ENCODE measurements at regions not wholly inside any gene's neighbourhood (a gene's known extent, or its start where the extent isn't known, plus 50 kb on each side); places are given as distances from the start of the nearest gene placed in this dataset.

DNA sequence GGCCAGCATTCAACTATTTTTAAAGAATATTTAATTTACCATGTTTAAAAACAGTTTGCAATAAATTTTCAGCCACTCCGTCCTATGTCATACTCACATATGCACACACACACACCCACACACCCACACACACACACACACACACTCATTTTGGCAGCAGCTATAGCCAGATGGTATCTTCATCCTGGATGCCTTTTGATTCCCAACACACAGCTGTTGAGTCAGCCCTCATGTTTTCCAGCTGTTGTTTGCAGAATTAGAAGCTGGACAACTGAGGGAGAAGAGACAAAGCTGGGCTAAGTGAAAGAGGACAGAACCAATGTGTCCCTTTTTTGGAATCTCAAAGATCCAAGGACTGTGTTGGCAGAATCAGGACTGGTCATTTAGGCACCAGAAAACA is 80.0 kb upstream of the EGLN3 start:
- ChIA-PET POLR2A (no interaction called here), CTCF (no interaction called here)
- no peaks in the 10 kb centered on the region for H3K4me1 ChIP-seq (ENCODE audit: control insufficient read depth in 2 of 2, insufficient read depth in 2 of 2, low read length in 2 of 2)
- no peaks in the 10 kb centered on the region for H3K9me3 Mint-ChIP-seq
- H3K4me1 Mint-ChIP-seq: peaks cover 0 to 16% (median 0%) of the 10 kb centered on the region in 7 donors
- no peak overlapping the region for H3K27ac ChIP-seq (ENCODE audit: low read depth, low read length)
- ATAC-seq (no peak), DNase-seq (no peak)
- no peaks in the 10 kb centered on the region for H3K9me3 ChIP-seq (ENCODE audit: control insufficient read depth in 2 of 3, low read length in 3 of 3)
- no peaks in the 10 kb centered on the region for H3K36me3 ChIP-seq (ENCODE audit: control insufficient read depth in 2 of 3, insufficient read depth in 3 of 3, low read length in 3 of 3)
- peaks cover 0 to 12% (median 0%) of the 10 kb centered on the region in 5 donors for H3K27me3 Mint-ChIP-seq
- intact Hi-C loops (cut with micrococcal nuclease): no loop called here
- H3K4me3 Mint-ChIP-seq: no peak overlapping the region
- H3K27me3 ChIP-seq (ENCODE audit: control insufficient read depth in 2 of 2, insufficient read depth in 2 of 2, low read length in 2 of 2): no peaks in the 10 kb centered on the region
- H3K36me3 Mint-ChIP-seq: peaks cover 0 to 17% (median 0%) of the 10 kb centered on the region in 5 donors
- H3K27ac Mint-ChIP-seq: no peak overlapping the region
- no peak overlapping the region for H3K4me3 ChIP-seq (ENCODE audit: low read length)

DNA sequence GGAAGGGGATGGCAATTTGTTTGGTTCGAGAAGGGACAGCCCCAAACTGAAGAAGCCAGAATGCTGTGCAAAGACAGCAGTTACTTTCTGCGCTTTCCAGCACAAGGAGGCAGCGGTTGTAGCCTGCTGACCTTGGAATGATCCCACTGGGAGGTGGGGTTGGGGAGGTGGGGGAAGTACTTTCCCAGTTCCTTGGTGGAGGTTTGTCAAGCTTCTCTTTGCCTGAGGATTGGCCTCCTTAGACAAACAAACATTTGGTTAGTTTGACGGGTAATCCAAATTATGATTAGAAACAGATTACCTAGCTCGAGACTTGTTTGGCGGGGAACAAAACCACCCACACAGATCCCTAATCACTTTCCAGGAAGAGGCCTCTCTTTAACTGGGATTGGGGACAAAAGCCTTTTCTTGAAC is 79.1 kb upstream of the EGLN3 start:
- H3K4me1 ChIP-seq (ENCODE audit: control insufficient read depth in 2 of 2, insufficient read depth in 2 of 2, low read length in 2 of 2): no peaks in the 10 kb centered on the region
- no peaks in the 10 kb centered on the region for H3K27me3 ChIP-seq (ENCODE audit: control insufficient read depth in 2 of 2, insufficient read depth in 2 of 2, low read length in 2 of 2)
- H3K27ac ChIP-seq (ENCODE audit: low read depth, low read length): no peak overlapping the region
- CTCF ChIA-PET: no interaction called here
- intact Hi-C loops (cut with micrococcal nuclease): no loop called here
- Mint-ChIP-seq H3K4me1 (peaks cover 0 to 14% (median 0%) of the 10 kb centered on the region in 7 donors), H3K9me3 (no peaks in the 10 kb centered on the region), H3K27ac (no peak overlapping the region), H3K4me3 (no peak overlapping the region), H3K36me3 (peaks cover 0 to 18% (median 0%) of the 10 kb centered on the region in 5 donors), H3K27me3 (peaks cover 0 to 12% (median 0%) of the 10 kb centered on the region in 5 donors)
- no peaks in the 10 kb centered on the region for H3K36me3 ChIP-seq (ENCODE audit: control insufficient read depth in 2 of 3, insufficient read depth in 3 of 3, low read length in 3 of 3)
- no peak for DNase-seq
- no peaks in the 10 kb centered on the region for H3K9me3 ChIP-seq (ENCODE audit: control insufficient read depth in 2 of 3, low read length in 3 of 3)
- POLR2A ChIA-PET: no interaction called here
- no peak for ATAC-seq
- no peak overlapping the region for H3K4me3 ChIP-seq (ENCODE audit: low read length)

DNA sequence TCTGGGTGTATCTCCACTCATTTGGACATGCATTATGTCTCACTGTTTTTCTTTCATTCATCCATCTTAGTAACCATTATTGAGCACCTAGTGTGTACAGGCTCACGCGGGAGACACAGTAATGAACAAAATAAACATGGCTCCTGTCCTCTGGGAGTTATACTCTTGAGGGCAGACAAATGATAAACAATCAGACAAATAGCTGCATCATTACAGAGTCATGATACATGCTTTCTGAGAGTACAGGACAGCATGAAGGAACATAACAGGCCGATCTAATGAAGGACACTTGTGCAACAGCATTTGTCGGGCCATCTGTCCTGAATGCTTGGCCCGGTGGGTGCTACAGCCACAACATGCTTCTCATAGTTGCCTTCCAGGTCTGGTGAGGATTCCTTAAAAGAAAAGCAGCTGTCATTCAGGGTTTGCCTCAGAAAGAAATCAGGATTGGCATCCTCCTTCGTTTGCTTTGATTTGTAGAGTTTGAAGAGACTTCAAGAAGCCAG is 77.2 kb upstream of the EGLN3 start:
- H3K4me3 Mint-ChIP-seq: no peak overlapping the region
- H3K9me3 ChIP-seq (ENCODE audit: control insufficient read depth in 2 of 3, low read length in 3 of 3): no peaks in the 10 kb centered on the region
- ChIA-PET POLR2A (no interaction called here), CTCF (no interaction called here)
- H3K9me3 Mint-ChIP-seq: no peaks in the 10 kb centered on the region
- peaks cover 0 to 18% (median 0%) of the 10 kb centered on the region in 5 donors for H3K36me3 Mint-ChIP-seq
- intact Hi-C loops (cut with micrococcal nuclease): no loop called here
- ATAC-seq (no peak), DNase-seq (no peak)
- peaks cover 0 to 15% (median 0%) of the 10 kb centered on the region in 7 donors for H3K4me1 Mint-ChIP-seq
- H3K4me3 ChIP-seq (ENCODE audit: low read length): no peak overlapping the region
- no peaks in the 10 kb centered on the region for H3K27me3 ChIP-seq (ENCODE audit: control insufficient read depth in 2 of 2, insufficient read depth in 2 of 2, low read length in 2 of 2)
- H3K27me3 Mint-ChIP-seq: peaks cover 0 to 17% (median 0%) of the 10 kb centered on the region in 5 donors
- no peaks in the 10 kb centered on the region for H3K36me3 ChIP-seq (ENCODE audit: control insufficient read depth in 2 of 3, insufficient read depth in 3 of 3, low read length in 3 of 3)
- H3K27ac Mint-ChIP-seq: no peak overlapping the region
- no peaks in the 10 kb centered on the region for H3K4me1 ChIP-seq (ENCODE audit: control insufficient read depth in 2 of 2, insufficient read depth in 2 of 2, low read length in 2 of 2)
- no peak overlapping the region for H3K27ac ChIP-seq (ENCODE audit: low read depth, low read length)

DNA sequence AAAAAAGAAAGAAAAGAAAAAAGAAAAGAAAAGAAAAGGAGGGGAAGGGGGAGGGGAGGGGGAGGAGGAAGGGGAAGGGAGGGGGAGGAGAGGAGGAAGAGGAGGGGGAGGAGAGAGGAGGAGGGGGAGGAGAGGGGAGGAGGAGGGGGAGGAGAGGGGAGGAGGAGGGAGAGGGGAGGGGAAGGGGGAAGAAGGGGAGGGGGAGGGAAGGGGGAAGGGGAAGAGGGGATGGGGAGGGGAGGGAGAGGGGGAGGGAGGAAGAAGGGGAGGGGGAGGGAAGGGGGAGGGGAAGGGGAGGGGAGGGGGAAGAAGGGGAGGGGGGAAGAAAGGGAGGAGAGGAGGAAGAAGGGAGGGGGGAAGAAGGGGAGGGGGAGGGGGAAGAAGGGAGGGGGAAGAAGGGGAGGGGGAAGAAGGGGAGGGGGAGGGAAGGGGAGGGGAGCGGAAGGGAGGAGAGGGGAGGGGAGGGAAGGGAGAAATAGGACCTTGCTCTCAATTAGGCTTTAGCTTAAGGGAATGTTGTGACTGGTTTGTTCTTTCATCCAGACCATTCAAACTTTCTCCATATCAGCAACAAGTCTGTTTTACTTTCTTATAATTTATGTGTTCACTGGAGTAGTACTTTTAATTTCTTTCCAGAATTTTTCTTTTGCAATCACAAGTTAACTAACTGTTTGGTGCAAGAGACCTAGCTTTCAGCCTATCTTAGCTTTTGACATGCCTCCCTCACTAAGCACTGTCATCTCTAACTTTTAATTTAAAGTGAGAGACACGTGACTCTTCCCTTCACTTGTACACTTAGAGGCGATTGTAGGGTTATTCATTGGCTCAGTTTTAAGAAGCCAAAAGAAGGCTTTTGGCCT is 76.5 kb upstream of the EGLN3 start:
- no peaks in the 10 kb centered on the region for H3K4me1 ChIP-seq (ENCODE audit: control insufficient read depth in 2 of 2, insufficient read depth in 2 of 2, low read length in 2 of 2)
- Mint-ChIP-seq H3K9me3 (no peaks in the 10 kb centered on the region), H3K4me1 (peaks cover 0 to 15% (median 0%) of the 10 kb centered on the region in 7 donors), H3K4me3 (no peak overlapping the region), H3K27me3 (peaks cover 0 to 17% (median 0%) of the 10 kb centered on the region in 5 donors), H3K36me3 (peaks cover 0 to 18% (median 0%) of the 10 kb centered on the region in 5 donors), H3K27ac (peak overlapping the region in 1 of 9 donors; percentile 74)
- no peaks in the 10 kb centered on the region for H3K27me3 ChIP-seq (ENCODE audit: control insufficient read depth in 2 of 2, insufficient read depth in 2 of 2, low read length in 2 of 2)
- CTCF ChIA-PET: no interaction called here
- intact Hi-C loops (cut with micrococcal nuclease): no loop called here
- no peaks in the 10 kb centered on the region for H3K9me3 ChIP-seq (ENCODE audit: control insufficient read depth in 2 of 3, low read length in 3 of 3)
- DNase-seq: no peak
- H3K36me3 ChIP-seq (ENCODE audit: control insufficient read depth in 2 of 3, insufficient read depth in 3 of 3, low read length in 3 of 3): no peaks in the 10 kb centered on the region
- H3K4me3 ChIP-seq (ENCODE audit: low read length): no peak overlapping the region
- POLR2A ChIA-PET: no interaction called here
- H3K27ac ChIP-seq (ENCODE audit: low read depth, low read length): no peak overlapping the region
- ATAC-seq: no peak

DNA sequence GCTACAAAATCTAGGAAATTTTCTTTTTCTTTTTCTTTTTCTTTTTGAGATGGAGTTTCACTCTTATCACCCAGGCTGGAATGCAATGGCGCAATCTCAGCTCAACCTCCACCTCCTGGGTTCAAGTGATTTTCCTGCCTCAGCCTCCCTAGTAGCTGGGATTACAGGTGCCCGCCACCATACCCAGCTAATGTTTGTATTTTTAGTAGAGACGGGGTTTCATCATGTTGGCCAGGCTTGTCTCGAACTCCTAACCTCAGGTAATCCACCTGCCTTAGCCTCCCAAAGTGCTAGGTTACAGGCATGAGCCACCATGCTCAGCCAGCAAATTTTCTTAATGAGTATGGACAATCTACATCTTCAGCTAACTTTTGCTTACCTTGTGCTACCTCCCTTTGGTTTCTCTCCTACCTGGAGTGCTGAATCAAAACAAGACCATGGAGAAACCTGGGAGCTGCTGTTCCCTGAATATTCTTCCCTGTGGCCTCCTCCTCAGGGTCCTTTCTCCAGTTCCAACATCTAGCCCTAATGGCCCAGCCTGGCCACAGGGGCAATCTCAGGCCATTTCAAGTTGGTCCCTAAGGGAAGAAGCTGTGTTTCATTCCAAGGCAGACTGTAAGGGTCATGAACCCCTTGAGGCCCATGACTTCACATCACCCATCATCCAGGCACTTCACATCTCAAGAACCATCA is 74.6 kb upstream of the EGLN3 start:
- Mint-ChIP-seq H3K27me3 (peaks cover 0 to 11% (median 0%) of the 10 kb centered on the region in 5 donors), H3K4me1 (peaks cover 0 to 12% (median 0%) of the 10 kb centered on the region in 7 donors), H3K36me3 (peaks cover 0 to 10% (median 0%) of the 10 kb centered on the region in 5 donors), H3K27ac (no peak overlapping the region), H3K4me3 (no peak overlapping the region), H3K9me3 (no peaks in the 10 kb centered on the region)
- ChIA-PET POLR2A (no interaction called here), CTCF (no interaction called here)
- intact Hi-C loops (cut with micrococcal nuclease): no loop called here
- ATAC-seq (no peak), DNase-seq (no peak)
- H3K27me3 ChIP-seq (ENCODE audit: control insufficient read depth in 2 of 2, insufficient read depth in 2 of 2, low read length in 2 of 2): no peaks in the 10 kb centered on the region
- H3K27ac ChIP-seq (ENCODE audit: low read depth, low read length): no peak overlapping the region
- no peaks in the 10 kb centered on the region for H3K9me3 ChIP-seq (ENCODE audit: control insufficient read depth in 2 of 3, low read length in 3 of 3)
- no peaks in the 10 kb centered on the region for H3K4me1 ChIP-seq (ENCODE audit: control insufficient read depth in 2 of 2, insufficient read depth in 2 of 2, low read length in 2 of 2)
- no peak overlapping the region for H3K4me3 ChIP-seq (ENCODE audit: low read length)
- no peaks in the 10 kb centered on the region for H3K36me3 ChIP-seq (ENCODE audit: control insufficient read depth in 2 of 3, insufficient read depth in 3 of 3, low read length in 3 of 3)

DNA sequence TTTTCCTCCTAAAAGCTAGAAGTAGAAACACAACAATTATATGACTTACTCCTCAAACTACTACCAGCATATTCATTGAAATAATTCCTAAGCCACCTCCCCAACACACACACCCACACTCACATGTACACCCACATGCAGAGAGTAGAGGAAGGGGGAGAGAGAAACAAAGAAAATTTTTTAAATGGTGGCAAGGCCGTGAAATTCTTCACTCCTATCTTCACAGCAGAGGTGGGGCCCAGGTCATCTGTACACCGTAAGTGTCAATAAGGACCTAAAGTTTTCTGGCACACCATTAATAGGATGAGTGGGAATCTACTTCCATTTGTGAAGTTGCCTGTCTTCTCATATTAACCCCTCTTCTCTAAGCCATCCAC is 73.9 kb upstream of the EGLN3 start:
- no peak overlapping the region for H3K27ac Mint-ChIP-seq
- peaks cover 0 to 13% (median under 1%) of the 10 kb centered on the region in 7 donors for H3K4me1 Mint-ChIP-seq
- intact Hi-C loops (cut with micrococcal nuclease): no loop called here
- H3K4me3 Mint-ChIP-seq: no peak overlapping the region
- no peaks in the 10 kb centered on the region for H3K4me1 ChIP-seq (ENCODE audit: control insufficient read depth in 2 of 2, insufficient read depth in 2 of 2, low read length in 2 of 2)
- H3K36me3 ChIP-seq (ENCODE audit: control insufficient read depth in 2 of 3, insufficient read depth in 3 of 3, low read length in 3 of 3): no peaks in the 10 kb centered on the region
- peaks cover 0 to 11% (median 0%) of the 10 kb centered on the region in 5 donors for H3K27me3 Mint-ChIP-seq
- H3K27ac ChIP-seq (ENCODE audit: low read depth, low read length): no peak overlapping the region
- no peak for ATAC-seq
- H3K4me3 ChIP-seq (ENCODE audit: low read length): no peak overlapping the region
- H3K9me3 ChIP-seq (ENCODE audit: control insufficient read depth in 2 of 3, low read length in 3 of 3): no peaks in the 10 kb centered on the region
- H3K27me3 ChIP-seq (ENCODE audit: control insufficient read depth in 2 of 2, insufficient read depth in 2 of 2, low read length in 2 of 2): no peaks in the 10 kb centered on the region
- POLR2A ChIA-PET: no interaction called here
- CTCF ChIA-PET: no interaction called here
- H3K36me3 Mint-ChIP-seq: peaks cover 0 to 10% (median 0%) of the 10 kb centered on the region in 5 donors
- no peak for DNase-seq
- H3K9me3 Mint-ChIP-seq: no peaks in the 10 kb centered on the region
